ENCODE measurements at regions not wholly inside any gene's neighbourhood (a gene's known extent, or its start where the extent isn't known, plus 50 kb on each side); places are given as distances from the start of the nearest gene placed in this dataset.

- no peak overlapping the region for H3K4me3 ChIP-seq
- DNase-seq, result no peak
- TF ChIP-seq POLR2A (IDR thresholded peaks at IDR 0.05), result no peak
- no peak for TF ChIP-seq CTCF (IDR thresholded peaks at IDR 0.05)
These were observed 154.4 kb downstream of the TMEM200A start for GRCh38 chr6:130520221-130520620.

GRCh38 chr6:130520801-130521200 is 155.0 kb downstream of the TMEM200A start:
- TF ChIP-seq CTCF (IDR thresholded peaks at IDR 0.05) (no peak), POLR2A (IDR thresholded peaks at IDR 0.05) (no peak)
- H3K4me1 ChIP-seq, result no peaks in the 10 kb centered on the region
- H3K27ac ChIP-seq, result no peak overlapping the region
- no peak overlapping the region for H3K4me3 ChIP-seq
- DNase-seq, result no peak
- no peaks in the 10 kb centered on the region for H3K36me3 ChIP-seq
- no peaks in the 10 kb centered on the region for H3K9me3 ChIP-seq
- H3K27me3 ChIP-seq, result no peaks in the 10 kb centered on the region

More at GRCh38 chr6:130520221-130520620, 154.4 kb downstream of the TMEM200A start:
- no peak overlapping the region for H3K27ac ChIP-seq
- H3K9me3 ChIP-seq, result no peaks in the 10 kb centered on the region
- H3K36me3 ChIP-seq, result no peaks in the 10 kb centered on the region
- no peaks in the 10 kb centered on the region for H3K4me1 ChIP-seq
- no peaks in the 10 kb centered on the region for H3K27me3 ChIP-seq

- H3K27me3 ChIP-seq, result no peaks in the 10 kb centered on the region
- no peaks in the 10 kb centered on the region for H3K4me1 ChIP-seq
- no peak for DNase-seq
- H3K27ac ChIP-seq, result no peak overlapping the region
- H3K36me3 ChIP-seq, result no peaks in the 10 kb centered on the region
- no peaks in the 10 kb centered on the region for H3K9me3 ChIP-seq
- no peak overlapping the region for H3K4me3 ChIP-seq
- TF ChIP-seq CTCF (IDR thresholded peaks at IDR 0.05) (no peak), POLR2A (IDR thresholded peaks at IDR 0.05) (no peak)
These were observed 158.7 kb downstream of the TMEM200A start for GRCh38 chr6:130524552-130524951.

GRCh38 chr6:130525408-130525807 is 159.6 kb downstream of the TMEM200A start:
- no peak for DNase-seq
- no peak overlapping the region for H3K4me3 ChIP-seq
- H3K9me3 ChIP-seq, result no peaks in the 10 kb centered on the region
- TF ChIP-seq CTCF (IDR thresholded peaks at IDR 0.05), result no peak
- no peak for TF ChIP-seq POLR2A (IDR thresholded peaks at IDR 0.05)
- H3K36me3 ChIP-seq, result no peaks in the 10 kb centered on the region
- no peaks in the 10 kb centered on the region for H3K4me1 ChIP-seq
- no peak overlapping the region for H3K27ac ChIP-seq
- no peaks in the 10 kb centered on the region for H3K27me3 ChIP-seq

- Histone ChIP-seq H3K9me3 (no peaks in the 10 kb centered on the region), H3K4me3 (no peak overlapping the region), H3K27me3 (no peaks in the 10 kb centered on the region), H3K27ac (no peak overlapping the region), H3K36me3 (no peaks in the 10 kb centered on the region), H3K4me1 (no peaks in the 10 kb centered on the region)
- DNase-seq, result no peak
- TF ChIP-seq CTCF (IDR thresholded peaks at IDR 0.05) (no peak), POLR2A (IDR thresholded peaks at IDR 0.05) (no peak)
These were observed 160.6 kb downstream of the TMEM200A start for GRCh38 chr6:130526466-130526865.

GRCh38 chr6:130527173-130527572 is 161.4 kb downstream of the TMEM200A start:
- Histone ChIP-seq H3K4me3 (no peak overlapping the region), H3K36me3 (no peaks in the 10 kb centered on the region), H3K4me1 (no peaks in the 10 kb centered on the region), H3K27me3 (no peaks in the 10 kb centered on the region), H3K9me3 (no peaks in the 10 kb centered on the region), H3K27ac (no peak overlapping the region)
- TF ChIP-seq CTCF (IDR thresholded peaks at IDR 0.05), result no peak
- no peak for TF ChIP-seq POLR2A (IDR thresholded peaks at IDR 0.05)
- DNase-seq, result no peak
